ENCODE measurements at regions not wholly inside any gene's neighbourhood (a gene's known extent, or its start where the extent isn't known, plus 50 kb on each side); places are given as distances from the start of the nearest gene placed in this dataset.

- no peak for DNase-seq
Measured at GRCh38 chr4:136476753-136477152, 1055.5 kb downstream of the PCDH18 start.

DNA sequence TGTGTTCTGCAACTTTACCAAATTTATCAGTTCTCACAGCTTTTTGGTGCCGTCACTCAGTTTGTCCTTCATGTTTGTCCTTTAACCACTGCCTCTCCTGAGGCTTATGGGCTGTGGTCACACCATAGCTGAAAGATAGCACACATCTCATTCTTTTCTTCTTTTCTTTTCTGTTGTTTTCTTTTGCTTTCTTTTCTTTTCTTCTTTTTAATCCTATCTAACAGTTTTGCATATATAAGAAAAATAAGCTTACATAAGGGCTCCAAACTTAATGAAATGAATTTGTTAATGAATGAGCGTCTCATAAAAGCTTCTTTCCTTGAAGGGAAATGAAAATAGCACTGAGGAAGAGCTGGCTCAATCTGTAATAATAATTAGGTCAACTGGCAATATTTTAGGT is 1061.2 kb downstream of the PCDH18 start:
- DNase-seq, result no peak

DNA sequence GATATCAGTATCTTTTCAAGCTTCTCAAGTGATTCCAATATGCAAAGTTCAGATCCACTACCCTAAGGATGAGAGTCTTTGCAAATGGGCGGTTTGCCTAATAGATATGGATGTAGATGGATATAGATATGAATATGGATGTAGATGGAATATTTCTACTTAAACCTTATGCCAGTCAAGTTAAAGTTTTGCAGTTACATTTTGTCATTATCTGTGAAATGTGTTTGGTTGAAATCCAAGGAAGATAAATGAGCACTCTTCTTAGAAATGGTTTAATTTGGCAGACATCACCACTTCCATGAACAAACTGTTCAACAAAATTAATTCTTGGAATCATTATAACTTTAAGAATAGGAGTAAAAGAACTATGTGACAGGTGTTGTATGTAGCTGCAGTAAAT is 1066.6 kb downstream of the PCDH18 start:
- no peak for DNase-seq

DNA sequence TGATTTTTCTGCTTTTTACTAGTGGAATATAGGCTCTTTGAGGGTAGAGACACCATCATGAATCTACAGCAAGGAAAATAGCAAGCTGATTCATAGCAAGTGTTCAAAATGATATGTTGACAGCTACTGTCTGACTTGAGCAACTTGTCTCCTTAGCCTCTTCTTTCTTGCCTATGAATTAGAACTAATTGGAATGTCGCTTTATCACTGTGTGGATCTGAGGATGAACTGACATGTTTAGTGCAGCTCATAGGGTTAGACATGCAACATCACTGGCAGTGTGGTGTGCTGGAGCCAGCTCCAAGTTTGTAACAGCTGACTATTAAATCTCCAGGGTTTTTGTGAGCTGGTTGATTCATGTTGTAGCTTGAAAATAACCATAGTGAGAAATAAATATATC is 1068.4 kb downstream of the PCDH18 start:
- DNase-seq, result no peak

DNA sequence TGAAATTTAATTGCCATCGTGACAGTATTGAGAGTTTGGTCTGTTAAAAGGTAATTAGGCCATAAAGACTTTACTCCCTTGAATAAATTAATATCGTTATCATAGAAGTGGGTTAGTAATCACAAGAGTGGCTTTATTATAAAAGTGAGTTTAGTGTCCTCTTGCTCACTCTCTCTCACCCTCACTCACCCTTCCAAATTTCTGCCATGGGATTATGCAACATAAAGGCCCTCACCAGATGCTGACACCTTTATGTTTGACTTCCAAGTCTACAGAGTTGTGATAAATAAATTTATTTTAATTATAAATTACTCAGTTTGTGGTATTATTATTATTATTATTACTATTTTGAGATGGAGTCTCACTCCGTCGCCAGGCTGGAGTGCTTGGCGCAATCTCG is 1070.8 kb downstream of the PCDH18 start:
- DNase-seq, result no peak

DNA sequence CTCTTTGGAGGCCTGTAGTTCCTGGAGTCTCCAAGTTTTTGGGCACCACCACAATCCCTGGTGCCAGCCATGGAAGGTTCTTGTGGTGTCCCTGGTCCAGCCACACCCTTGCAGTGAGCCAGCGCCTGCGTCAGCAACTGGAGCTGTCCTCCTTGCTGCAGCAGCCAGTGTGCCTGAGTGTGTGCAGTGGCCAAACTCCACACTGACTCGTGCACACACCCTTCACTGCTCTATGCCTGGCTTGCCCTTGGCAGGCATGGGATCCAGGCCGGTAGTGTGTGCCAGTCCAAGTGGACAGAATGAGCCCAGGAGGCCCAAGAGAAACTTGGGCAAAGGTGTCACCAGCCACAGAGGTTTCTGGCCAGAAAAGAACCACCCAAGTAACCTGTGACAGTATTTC is 1074.0 kb downstream of the PCDH18 start:
- no peak for DNase-seq

DNA sequence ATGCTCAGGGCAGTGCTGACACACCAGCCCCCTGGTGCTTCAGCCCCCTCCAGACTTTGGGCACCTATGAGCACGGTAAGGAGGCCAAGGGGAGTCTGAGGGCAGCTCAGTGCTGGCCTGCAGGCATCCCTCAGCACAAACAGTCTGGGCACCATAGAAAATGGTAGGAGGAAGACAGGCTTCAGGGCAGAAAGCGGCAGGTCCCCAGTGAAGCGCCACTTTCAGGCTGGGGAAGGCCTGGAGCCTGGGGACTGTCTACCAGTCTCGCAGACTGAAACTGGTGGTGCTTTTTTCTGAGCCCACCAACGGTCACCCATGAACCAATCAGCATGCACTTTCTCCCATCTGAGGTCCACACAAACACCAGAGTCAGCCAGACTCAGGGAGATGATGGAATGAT is 1074.7 kb downstream of the PCDH18 start:
- no peak for DNase-seq

DNA sequence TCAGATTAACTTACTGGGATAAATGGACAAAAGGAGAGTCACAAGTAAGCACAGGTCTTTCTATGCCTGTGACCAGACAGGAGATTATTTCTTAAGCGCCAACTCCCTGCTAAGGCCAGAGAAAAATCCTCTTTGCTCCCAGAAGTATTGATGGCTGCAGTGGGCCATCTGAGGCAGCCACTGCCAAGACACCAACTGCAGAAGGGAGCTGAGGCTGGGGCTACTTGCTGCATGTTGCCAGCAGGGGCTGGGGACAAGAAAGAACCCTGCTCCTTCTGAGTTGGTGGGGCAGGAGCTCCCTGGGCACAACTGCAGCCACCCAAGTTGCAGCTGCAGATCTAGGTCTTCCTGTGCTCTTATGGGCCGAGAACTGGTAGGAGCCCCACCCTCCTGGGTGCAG is 1075.3 kb downstream of the PCDH18 start:
- DNase-seq, result no peak

GRCh38 chr4:136443006-136443405 is 1089.3 kb downstream of the PCDH18 start:
- DNase-seq, result no peak

GRCh38 chr4:136442447-136442846 is 1089.8 kb downstream of the PCDH18 start:
- no peak for DNase-seq

GRCh38 chr4:136441629-136442282 is 1090.5 kb downstream of the PCDH18 start:
- DNase-seq, result no peak

DNA sequence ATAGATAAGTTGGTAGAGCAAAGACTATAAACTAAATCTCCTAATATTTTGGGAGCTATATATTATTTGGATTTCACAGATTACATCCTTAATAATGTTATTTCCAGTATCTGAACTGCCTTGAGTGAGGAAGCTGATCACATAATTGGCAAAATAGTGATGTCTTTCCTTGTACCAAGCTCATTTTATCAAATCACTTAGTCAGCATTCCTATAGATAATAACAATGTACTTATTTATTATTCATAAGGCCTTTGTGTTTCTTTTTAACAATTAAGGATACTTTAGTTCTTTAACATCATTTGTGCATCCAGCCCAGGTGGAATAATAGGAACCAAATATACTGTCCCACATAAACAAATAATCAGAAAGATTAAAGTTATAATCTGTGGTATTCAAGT is 1093.6 kb downstream of the PCDH18 start:
- no peak for DNase-seq

DNA sequence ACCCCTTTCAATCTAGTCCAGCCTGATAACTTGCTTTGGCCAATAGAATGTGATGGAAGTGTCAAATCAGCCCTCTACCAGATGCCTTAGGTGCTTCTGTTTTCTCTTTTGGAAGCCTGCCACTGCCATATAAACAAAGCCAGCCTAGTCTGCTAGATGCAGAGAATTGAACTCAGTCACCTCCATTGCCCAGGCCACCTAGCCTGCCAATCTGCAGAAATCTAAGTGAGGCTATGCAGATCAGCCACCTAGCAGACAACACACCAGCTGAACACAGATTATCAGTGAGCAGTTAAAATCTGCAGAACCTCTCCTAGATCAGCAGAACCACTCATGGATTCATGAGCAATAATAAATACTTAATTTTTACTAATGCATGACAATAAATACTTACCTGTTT is 1108.2 kb downstream of the PCDH18 start:
- no peak for DNase-seq

- no peak for DNase-seq
Measured at GRCh38 chr4:136414981-136415380, 1117.3 kb downstream of the PCDH18 start.

DNA sequence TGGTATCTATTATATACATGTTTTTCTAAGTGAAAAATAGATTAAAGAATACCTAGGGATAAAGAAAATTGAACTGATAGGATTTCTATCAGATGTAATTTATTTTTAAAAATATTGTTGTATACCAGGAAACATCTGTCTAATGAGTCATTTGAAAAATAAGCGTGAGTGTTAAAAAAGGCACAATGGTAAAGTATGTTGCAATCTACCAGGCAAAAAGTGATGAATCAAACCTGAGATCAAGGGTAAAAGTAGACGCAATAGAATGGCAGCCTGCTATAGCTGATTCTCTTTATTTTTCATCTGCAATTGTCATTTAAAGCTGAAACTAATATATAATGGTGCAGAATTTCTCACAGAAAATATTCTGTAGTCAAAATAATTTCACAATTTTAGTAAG is 1119.6 kb downstream of the PCDH18 start:
- no peak for DNase-seq

- DNase-seq, result no peak
Measured at GRCh38 chr4:136400829-136401228, 1131.5 kb downstream of the PCDH18 start.

GRCh38 chr4:136395212-136395722 is 1137.0 kb downstream of the PCDH18 start:
- DNase-seq, result no peak

DNA sequence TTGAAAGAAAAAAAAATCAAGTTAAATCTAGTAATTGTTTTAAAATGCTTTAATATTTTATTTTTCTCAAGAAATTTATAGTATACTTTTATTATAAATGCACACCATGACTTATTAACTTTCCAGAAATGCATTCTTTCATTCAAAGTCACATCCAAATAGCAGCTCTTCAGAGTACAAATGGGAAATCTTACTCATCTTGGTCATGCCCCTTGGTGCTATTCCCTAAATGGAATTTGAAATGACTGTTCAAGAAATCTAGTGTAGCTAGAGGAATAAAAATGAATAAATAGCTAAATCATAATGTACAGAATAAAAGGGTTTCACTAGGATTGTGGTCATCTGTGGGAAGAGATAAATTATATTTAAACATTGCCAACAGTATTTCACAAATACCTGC is 1139.7 kb downstream of the PCDH18 start:
- DNase-seq, result no peak

- DNase-seq, result no peak
Measured at GRCh38 chr4:136390824-136391223, 1141.5 kb downstream of the PCDH18 start.

- DNase-seq, result no peak
Measured at GRCh38 chr4:136383082-136383481, 1149.2 kb downstream of the PCDH18 start.

GRCh38 chr4:136371231-136371630 is 1161.1 kb downstream of the PCDH18 start:
- no peak for DNase-seq

DNA sequence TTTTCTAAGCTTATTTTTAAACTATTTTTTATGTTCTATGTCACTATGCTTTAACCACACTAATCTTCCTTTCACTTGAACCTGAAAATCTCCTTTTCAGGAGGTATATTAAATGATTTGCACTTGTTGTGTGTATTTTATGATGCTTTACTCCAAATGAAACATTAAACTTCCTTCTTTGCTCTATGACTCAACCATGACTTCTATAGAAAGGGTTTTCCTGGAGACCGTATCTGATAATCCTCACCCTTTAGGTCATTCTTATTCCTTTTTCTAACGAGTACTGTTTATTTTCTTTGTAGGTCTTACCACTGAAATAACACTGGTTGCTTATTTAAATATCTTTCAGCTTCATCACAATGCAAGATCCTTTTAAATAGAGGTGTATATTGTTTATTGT is 1163.2 kb downstream of the PCDH18 start:
- no peak for DNase-seq

GRCh38 chr4:136357556-136357955 is 1174.7 kb downstream of the PCDH18 start:
- DNase-seq, result no peak

GRCh38 chr4:136355970-136356369 is 1176.3 kb downstream of the PCDH18 start:
- no peak for DNase-seq

- DNase-seq, result no peak
Measured at GRCh38 chr4:136343340-136343739, 1189.0 kb downstream of the PCDH18 start.

Measured in right forelimb (tissue), 1 donor.